ENCODE measurements at regions not wholly inside any gene's neighbourhood (a gene's known extent, or its start where the extent isn't known, plus 50 kb on each side); places are given as distances from the start of the nearest gene placed in this dataset.

DNA sequence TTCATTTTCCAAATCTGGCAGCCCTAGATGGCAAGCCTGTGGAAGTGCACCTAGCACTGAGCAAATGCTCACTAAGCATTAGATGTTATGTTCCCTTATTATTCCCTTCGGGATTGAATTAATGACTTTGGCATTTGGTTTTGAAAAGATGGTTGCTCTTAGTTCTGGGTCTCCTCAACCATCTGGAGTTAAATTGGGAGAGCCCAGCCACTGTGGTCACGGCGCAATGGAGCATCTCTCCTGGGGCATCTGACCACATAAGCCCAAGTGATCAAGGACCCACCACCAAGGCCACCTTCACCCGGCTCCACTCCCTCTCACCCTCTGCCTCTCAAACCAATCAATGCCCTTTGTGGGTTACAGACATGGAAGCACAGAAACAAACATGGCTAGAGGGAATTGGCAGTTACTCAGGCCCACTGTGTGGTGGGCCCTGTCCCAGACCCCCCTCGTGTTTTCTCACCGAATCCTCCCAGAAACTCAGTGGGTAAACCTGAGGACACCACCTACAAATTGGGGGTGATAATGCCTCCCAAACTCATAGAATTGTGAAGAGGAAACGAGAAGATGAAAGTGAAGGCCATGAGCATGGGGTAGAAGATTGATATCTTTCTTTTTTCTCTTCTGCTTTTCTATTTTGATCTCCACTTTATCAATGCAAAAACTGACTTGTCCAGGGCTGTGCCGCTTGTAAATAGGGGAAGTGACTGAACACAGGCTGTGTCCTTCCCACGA, 52.2 kb downstream of the IRAG1 start:
- Histone ChIP-seq H3K4me1 (ENCODE audit: control insufficient read depth in 1 of 2, insufficient read depth in 2 of 2, low read depth in 1 of 2, low read length in 1 of 2) (no peaks in the 10 kb centered on the region; a peak in 1 of 4 replicates), H4K20me1 (ENCODE audit: insufficient read depth) (no peaks in the 10 kb centered on the region), H3F3A (replicated peaks; ENCODE audit: insufficient read depth) (no peaks in the 10 kb centered on the region), H3K4me3 (ENCODE audit: low read depth in 2 of 2, low read length in 1 of 2) (no peak overlapping the region), H3K27ac (ENCODE audit: low read depth in 2 of 2, low read length in 1 of 2) (no peak overlapping the region), H3K79me2 (ENCODE audit: insufficient read depth) (no peaks in the 10 kb centered on the region), H2AFZ (ENCODE audit: low read depth) (no peak overlapping the region), H3K9me3 (no peaks in the 10 kb centered on the region), H3K9me2 (no peaks in the 10 kb centered on the region), H3K9ac (no peak overlapping the region), H3K27me3 (ENCODE audit: insufficient read depth) (no peaks in the 10 kb centered on the region), H3K4me2 (no peak overlapping the region), H3K36me3 (replicated peaks in 1 of 2; ENCODE audit: control insufficient read depth in 1 of 2, insufficient read depth in 2 of 2, low read length in 1 of 2) (no peaks in the 10 kb centered on the region)
- ChIA-PET POLR2A (no interaction called here), CTCF (interaction anchor here (2.3 to 2.8 kb wide), 2 partner anchors 13 to 100 kb away, joined by 5 to 11 read pairs; partner anchors contain the start of gene RNF141)
- 89% methylated on average over 8 of the region's 9 CpGs for WGBS (ENCODE audit: low lambda C conversion rate)
- TF ChIP-seq RCOR1 (IDR thresholded peaks at IDR 0.05; ENCODE audit: low read length) (no peak), MEF2A (IDR thresholded peaks at IDR 0.05; ENCODE audit: borderline replicate concordance, low read depth) (no peak), FOXJ3 (CRISPR knock-in tag; IDR thresholded peaks at IDR 0.05) (no peak), SMC3 (IDR thresholded peaks at IDR 0.05; ENCODE audit: low read depth, low read length) (no peak), FOSL2 (IDR thresholded peaks at IDR 0.05; ENCODE audit: borderline replicate concordance, low read depth) (no peak), EZH2phosphoT487 (IDR thresholded peaks at IDR 0.05; ENCODE audit: borderline replicate concordance, low read depth) (no peak), GATA2 (CRISPR knock-in tag; IDR thresholded peaks at IDR 0.05) (no peak), NRF1 (IDR thresholded peaks at IDR 0.05; ENCODE audit: low read depth, low read length) (no peak), FOXM1 (IDR thresholded peaks at IDR 0.05; ENCODE audit: low read depth) (no peak), YY1 (IDR thresholded peaks at IDR 0.05; ENCODE audit: low read depth) (no peak), MXI1 (IDR thresholded peaks at IDR 0.05; ENCODE audit: low read depth, low read length) (no peak), TEAD4 (IDR thresholded peaks at IDR 0.05; ENCODE audit: borderline replicate concordance, insufficient read depth) (no peak), EP300 (IDR thresholded peaks at IDR 0.05; ENCODE audit: borderline replicate concordance in 1 of 2, low read depth in 1 of 2, low read length in 1 of 2) (no peak), RXRA (IDR thresholded peaks at IDR 0.05; ENCODE audit: borderline replicate concordance, low read depth) (no peak), CHD2 (IDR thresholded peaks at IDR 0.05; ENCODE audit: low read length, partially characterized antibody) (no peak)
- TF ChIP-seq, protein P1, sequence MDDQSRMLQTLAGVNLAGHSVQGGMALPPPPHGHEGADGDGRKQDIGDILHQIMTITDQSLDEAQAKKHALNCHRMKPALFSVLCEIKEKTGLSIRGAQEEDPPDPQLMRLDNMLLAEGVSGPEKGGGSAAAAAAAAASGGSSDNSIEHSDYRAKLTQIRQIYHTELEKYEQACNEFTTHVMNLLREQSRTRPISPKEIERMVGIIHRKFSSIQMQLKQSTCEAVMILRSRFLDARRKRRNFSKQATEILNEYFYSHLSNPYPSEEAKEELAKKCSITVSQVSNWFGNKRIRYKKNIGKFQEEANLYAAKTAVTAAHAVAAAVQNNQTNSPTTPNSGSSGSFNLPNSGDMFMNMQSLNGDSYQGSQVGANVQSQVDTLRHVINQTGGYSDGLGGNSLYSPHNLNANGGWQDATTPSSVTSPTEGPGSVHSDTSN (IDR thresholded peaks at IDR 0.05), result no peak
- TF ChIP-seq, protein P2, sequence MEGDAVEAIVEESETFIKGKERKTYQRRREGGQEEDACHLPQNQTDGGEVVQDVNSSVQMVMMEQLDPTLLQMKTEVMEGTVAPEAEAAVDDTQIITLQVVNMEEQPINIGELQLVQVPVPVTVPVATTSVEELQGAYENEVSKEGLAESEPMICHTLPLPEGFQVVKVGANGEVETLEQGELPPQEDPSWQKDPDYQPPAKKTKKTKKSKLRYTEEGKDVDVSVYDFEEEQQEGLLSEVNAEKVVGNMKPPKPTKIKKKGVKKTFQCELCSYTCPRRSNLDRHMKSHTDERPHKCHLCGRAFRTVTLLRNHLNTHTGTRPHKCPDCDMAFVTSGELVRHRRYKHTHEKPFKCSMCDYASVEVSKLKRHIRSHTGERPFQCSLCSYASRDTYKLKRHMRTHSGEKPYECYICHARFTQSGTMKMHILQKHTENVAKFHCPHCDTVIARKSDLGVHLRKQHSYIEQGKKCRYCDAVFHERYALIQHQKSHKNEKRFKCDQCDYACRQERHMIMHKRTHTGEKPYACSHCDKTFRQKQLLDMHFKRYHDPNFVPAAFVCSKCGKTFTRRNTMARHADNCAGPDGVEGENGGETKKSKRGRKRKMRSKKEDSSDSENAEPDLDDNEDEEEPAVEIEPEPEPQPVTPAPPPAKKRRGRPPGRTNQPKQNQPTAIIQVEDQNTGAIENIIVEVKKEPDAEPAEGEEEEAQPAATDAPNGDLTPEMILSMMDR (IDR thresholded peaks at IDR 0.05), result no peak
- TF ChIP-seq, protein P3, sequence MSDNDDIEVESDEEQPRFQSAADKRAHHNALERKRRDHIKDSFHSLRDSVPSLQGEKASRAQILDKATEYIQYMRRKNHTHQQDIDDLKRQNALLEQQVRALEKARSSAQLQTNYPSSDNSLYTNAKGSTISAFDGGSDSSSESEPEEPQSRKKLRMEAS (IDR thresholded peaks at IDR 0.05; ENCODE audit: low read depth), result no peak
- TF ChIP-seq, protein P4, sequence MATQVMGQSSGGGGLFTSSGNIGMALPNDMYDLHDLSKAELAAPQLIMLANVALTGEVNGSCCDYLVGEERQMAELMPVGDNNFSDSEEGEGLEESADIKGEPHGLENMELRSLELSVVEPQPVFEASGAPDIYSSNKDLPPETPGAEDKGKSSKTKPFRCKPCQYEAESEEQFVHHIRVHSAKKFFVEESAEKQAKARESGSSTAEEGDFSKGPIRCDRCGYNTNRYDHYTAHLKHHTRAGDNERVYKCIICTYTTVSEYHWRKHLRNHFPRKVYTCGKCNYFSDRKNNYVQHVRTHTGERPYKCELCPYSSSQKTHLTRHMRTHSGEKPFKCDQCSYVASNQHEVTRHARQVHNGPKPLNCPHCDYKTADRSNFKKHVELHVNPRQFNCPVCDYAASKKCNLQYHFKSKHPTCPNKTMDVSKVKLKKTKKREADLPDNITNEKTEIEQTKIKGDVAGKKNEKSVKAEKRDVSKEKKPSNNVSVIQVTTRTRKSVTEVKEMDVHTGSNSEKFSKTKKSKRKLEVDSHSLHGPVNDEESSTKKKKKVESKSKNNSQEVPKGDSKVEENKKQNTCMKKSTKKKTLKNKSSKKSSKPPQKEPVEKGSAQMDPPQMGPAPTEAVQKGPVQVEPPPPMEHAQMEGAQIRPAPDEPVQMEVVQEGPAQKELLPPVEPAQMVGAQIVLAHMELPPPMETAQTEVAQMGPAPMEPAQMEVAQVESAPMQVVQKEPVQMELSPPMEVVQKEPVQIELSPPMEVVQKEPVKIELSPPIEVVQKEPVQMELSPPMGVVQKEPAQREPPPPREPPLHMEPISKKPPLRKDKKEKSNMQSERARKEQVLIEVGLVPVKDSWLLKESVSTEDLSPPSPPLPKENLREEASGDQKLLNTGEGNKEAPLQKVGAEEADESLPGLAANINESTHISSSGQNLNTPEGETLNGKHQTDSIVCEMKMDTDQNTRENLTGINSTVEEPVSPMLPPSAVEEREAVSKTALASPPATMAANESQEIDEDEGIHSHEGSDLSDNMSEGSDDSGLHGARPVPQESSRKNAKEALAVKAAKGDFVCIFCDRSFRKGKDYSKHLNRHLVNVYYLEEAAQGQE (IDR thresholded peaks at IDR 0.05; ENCODE audit: low read depth, low read length), result no peak
- TF ChIP-seq, protein P5, sequence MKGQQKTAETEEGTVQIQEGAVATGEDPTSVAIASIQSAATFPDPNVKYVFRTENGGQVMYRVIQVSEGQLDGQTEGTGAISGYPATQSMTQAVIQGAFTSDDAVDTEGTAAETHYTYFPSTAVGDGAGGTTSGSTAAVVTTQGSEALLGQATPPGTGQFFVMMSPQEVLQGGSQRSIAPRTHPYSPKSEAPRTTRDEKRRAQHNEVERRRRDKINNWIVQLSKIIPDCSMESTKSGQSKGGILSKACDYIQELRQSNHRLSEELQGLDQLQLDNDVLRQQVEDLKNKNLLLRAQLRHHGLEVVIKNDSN (IDR thresholded peaks at IDR 0.05; ENCODE audit: borderline replicate concordance, low read depth), result no peak
- DNase-seq, result no peak
